IPS-NIHi7 (cell line): ENCODE measurements at regions not wholly inside any gene's neighbourhood (a gene's known extent, or its start where the extent isn't known, plus 50 kb on each side); places are given as distances from the start of the nearest gene placed in this dataset.
"Not testable (repeated sequence)": the region's sequence is repeated elsewhere in the genome, so short reads cannot be mapped to it uniquely, and the experiment has no call there.

Experiments
- DNase-seq: peaks from one replicate; pipeline ENCODE4 v3.0.0; 2012; ENCODE audit warnings: mixed read lengths; ENCODE audit errors: extremely low spot score

DNA sequence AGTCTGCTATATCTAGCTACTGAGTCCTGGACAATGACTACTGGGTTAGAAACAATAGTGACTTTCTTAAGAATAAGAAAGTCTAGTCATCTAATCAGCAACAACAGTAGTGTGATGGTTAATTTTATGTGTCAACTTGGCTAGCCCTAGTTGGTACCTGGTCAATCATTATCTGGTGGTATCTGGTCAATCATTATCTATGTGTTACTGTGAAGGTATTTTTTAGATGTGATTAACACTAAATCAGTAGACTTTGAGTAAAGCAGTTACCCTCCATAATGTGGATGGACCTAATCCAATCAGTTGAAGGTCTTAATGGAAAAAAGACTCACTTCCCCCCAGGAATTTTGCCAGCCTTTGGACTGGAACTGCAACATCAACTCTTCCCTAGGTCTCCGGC is 312.6 kb downstream of the SIPA1L2 start:
- no peak for DNase-seq

DNA sequence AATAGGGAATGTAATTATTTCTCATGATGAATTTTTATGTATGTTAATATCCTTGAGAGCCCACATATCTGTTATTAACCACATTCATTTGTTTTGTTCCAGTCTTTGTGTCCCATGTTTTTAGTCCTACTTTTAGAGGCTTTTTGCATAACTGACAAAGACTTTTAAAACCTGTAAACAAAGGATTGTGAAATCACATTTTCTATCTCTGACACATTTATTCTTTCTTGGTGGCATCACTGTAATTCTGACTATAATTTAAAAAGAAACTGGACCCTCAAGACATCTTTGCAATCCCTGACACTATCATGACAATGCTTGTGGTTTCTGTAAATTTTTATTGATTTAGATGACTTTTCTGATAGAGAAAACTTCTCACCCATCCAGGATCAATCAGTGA is 313.1 kb downstream of the SIPA1L2 start:
- DNase-seq: no peak

DNA sequence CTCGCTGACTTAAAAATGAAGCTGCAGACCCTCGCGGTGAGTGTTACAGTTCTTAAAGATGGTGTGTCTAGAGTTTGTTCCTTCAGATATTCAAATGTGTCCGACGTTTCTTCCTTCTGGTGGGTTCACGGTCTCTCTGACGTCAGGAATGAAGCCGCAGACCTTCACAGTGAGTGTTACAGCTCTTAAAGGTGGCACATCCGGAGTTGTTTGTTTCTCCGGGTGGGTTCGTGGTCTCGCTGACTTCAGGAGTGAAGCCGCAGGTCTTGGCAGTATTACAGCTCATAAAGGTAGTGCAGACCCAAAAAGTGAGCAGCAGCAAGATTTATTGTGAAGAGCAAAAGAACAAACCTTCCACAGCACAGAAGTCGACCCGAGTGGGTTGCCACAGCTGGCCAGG is 316.1 kb downstream of the SIPA1L2 start:
- not testable (repeated sequence) for DNase-seq

DNA sequence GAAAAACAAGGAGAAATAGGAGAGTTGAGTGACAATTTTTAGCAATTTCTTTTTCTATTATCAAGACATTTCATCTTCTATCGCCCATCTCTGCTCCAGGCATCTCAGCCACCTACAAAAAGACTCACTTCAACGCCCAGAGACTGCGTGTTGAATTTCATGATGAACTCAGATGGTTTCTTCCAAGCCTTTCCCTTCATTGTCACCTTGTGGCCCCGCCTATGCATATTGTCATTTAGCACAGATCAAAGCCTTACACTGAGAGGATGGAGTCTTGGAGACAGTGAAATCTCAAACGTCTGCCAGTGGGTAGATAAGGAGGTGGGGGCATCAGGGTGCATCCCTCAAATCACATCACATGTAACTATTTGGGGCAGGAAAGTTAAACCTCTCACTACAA is 319.4 kb downstream of the SIPA1L2 start:
- no peak for DNase-seq

DNA sequence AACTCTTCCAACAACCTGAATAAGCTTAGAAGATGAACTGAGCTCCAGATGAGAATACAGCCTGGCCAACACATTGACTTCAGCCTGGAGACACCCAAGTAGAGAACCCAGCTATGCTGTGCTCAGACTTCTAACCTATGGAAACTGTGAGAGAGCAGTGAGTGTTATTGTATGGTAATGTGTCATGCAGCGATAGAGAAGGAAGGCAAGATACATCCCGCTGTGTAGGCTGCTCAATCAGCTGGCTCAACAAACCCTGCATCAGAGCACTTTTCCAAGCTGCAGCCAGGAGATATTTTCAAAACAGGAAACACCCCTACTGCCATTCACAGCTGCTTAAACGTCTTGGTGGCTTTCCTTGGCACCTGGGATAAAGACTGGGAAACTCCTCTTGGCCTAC is 321.3 kb downstream of the SIPA1L2 start:
- DNase-seq: no peak

DNA sequence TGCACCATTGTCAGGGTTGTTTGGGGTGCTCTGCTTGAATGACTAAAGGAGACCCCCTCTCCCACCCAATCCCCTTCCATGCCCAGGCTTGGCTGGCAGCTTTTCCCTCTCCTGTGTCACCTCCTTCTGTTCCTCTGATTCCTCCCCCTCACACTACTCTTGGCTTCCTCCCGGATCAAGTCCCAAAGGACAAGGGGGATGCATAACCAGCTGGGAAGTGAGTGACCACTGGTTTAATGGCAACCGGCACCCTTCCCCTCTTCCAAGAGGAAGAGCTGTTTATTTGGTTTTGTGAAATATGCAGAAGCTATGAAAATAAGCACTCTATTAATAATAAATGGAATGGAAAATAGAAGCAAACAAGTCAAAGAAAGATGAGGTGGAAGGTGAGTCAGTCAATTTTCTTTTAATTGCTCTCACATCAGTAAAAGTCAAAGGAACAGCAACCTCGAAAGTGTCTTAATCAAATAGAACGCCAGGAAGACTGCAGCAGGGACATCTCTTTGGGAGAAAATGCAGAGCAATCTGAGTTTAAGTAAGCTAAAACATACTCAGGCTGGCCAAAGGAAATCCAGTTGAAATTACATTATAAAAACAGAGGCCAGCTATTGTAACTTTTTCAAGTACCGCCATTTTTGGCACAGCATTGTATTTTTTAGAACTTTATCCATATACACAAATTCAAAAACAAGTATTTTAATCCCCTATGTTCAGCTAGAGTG is 322.5 kb downstream of the SIPA1L2 start:
- DNase-seq: no peak

DNA sequence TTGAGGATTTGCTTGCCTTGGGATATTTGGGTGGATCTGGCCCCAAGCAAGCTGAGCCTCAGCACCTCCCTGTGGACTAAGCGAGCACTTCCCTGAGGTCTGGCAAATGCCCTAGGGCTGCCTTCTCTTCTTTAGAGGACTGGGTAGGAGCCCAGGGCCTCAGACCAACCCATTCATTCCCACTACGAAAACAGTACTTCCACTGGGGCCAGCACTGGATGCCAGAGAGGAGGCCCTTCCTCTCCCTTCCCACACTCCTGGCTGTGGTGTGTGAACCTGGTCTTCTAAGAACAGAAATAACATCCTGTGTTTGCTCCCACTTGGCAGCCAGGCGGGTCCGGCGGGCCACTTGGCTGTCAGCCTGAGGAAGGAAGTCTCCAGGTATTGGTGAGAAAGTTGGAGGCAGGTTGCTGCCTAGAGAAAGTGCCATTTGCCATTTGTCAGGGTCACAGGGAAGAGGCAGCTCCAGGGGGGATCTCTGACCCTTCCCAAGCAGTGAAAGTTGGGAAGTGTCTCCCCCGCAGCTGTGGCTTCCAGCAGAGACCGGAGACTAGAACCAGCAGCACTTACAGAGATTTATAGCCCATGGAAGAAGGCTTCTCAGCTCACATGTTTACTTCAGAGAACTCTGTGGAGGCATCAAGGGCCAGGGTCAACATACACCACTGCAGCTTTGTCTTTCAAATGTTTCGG is 323.5 kb downstream of the SIPA1L2 start:
- DNase-seq: peak; percentile 79

DNA sequence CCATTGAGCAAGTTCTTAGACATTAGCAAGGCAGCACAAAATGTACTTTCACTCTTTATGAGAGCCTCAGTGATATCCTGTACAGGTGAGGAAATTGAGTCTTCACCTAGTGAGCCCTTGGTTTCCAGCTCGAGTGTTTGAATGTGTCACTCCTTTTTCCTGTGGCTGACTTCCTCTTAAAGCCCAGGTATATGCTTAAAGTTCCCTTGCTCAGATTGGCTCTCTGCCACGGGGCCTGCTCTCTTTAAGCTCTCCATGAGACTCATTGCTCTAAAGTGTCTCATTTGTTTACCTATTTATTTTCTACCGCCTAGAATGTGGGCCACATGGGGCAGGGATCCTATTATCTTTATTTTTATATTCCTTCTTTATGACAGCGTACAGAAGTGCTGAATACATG is 324.9 kb downstream of the SIPA1L2 start:
- no peak for DNase-seq

DNA sequence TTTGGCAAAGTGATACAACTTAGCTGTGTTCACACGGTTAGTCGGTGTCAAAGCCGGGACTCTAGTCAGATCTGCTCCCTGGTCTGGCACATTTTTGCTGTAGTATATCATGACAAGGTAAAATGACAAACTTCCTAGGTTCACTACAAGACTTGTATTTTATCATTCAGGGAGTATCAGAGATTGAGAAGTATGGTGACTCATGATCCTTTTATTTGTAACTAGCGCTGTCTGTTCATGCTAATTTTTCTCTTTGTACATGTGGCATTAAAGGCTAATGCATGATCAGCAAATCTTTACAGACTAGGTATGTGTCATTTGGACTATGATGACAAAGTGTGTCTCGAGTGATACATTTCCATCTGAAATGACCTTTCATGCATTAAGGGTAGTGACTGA is 326.7 kb downstream of the SIPA1L2 start:
- no peak for DNase-seq

DNA sequence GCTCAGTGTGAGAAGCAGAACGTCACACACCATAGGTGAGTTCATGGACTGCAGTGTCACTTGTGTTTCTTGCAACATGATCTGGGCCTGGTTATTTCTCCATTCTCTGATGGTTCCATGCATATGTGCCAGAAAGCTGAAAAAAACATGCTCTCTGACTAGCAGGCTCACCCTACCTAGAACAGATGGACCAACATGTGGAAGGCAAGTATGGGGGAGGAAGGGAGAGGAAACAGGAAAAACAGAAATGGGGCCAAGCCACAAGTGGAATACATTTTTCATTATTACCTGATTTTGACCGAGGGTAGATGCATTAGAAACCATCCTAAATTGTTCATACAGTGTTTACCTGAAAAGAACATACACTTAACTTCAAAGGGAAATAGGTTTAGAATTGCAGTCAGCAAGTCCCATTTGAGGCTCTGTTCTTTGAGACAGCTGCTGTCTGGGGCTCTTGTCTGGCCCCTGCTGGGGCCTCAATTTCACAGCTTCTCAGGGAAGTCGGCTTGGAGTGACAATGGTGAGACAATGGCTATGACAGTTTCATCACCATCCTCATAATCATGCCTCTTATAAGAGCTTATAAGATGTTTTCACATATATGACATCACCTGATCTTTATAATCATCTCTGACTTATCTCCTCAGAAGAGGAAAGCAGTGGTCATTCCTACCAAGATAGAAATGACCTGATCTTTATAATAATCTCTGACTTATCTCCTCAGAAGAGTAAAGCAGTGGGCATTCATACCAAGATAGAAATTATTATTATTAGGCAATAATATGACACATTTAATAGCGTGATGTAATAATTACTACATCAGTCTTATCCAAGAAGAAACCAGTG is 327.3 kb downstream of the SIPA1L2 start:
- no peak for DNase-seq

DNA sequence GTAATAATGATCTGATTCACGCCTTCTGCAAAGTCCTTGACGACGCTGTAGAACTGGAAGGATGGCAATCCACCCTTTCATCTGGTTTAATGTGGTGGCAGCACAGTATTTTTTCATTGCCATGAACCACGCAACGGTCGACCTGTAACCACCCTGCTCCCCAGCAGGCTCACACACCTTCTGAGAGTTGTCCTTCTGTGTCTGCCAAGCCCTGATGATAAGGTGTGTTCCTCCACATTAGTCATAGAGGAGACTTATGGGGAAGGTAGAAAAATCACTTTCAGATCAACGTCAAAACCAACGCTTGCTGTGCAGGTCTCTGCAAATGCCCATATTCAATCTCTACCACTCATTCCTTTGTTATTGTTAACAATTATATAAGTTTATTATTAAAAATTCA is 328.7 kb downstream of the SIPA1L2 start:
- DNase-seq: no peak

DNA sequence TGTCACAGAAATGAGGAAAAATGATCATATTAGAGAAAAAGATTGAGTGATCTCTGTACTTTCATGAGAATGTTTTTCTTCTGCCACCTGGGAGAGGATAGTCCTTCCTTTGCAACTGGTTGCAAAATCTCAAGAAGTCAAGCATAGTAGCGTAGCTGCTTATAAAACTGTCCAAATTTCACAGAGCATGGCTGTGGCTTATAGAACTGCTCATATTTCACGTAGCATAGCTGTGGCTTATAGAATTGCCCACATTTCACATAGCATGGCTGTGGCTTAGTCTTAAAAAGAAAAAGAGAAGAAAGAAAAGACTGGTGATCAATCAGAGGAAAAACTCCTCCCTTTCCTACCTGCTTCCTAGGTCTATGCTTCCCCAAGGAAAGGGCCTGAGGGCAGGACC is 329.5 kb downstream of the SIPA1L2 start:
- DNase-seq: no peak

DNA sequence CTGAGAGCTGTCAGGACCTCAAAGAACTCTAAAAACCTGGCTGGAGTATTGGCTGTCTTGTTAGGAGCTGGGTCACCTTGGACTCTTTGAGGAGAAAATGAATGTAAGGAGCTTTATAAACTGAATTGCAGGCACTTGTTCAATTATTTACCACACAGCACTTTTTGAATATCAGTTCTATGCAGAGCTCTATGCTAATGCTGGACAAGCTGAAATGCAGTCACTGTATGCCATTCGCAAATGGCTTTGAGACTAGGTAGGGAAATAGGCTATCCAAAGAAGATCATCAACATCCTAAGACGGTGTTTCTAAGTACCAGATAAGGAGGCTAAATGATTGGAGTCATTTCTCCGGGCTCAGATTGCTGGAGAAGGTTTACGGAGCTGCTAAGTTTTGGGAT is 333.5 kb downstream of the SIPA1L2 start:
- DNase-seq: no peak

DNA sequence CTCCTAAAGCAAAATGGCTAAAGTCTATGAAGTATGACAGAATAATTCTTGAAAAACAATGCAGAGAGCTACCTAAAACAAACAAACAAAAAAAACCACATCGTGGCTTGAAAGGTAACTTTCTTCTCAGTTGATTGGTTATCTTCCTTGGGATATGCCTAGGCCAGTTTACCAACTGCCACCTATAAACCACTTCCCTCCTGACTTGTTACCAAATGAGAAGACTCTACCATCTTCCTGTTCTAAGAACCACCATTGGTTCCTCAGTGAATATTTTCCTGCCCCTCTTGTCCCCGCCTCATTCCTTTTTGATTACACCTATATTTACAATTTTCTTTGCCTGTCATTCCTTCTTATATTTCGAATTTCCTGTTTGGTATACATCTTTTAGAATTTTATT is 336.6 kb downstream of the SIPA1L2 start:
- DNase-seq: no peak

DNA sequence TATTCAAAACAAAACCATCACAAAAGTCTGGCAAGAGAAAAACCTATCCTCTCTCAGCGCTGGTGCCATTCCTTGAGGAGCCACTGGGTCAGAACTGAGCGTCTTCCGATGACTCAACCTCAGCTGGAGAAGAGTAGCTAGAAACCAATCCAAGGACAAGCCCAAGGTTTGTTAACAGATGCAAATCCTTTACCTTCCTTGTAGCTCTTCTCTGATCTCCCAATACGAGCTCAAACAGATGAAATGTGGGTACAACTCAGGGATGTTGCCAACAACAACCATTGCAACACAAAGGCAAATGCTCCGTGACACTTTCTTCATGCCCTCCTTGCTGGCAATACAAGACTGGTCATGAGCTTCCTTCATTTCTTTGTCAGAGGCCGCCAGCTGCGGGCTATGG is 337.1 kb downstream of the SIPA1L2 start:
- DNase-seq: no peak

DNA sequence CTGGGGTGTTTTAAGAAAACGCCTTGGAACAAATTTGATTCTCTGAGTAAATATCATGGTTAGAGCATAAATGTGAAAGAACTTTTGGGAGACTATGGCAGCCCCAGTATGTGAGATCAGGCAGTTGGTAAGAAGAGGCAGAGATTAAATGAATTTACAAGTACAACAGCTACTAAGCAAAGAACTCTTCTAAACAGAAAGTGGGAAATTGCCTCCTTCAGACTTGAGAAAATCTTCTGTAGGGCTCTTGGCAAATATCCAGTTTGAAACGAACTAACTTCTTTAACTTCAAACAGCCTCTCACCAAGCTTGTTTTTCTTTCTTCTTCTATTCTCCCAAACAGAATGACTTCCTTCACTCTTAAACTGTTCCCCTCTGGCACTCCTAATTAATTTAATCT is 337.7 kb downstream of the SIPA1L2 start:
- DNase-seq: no peak

DNA sequence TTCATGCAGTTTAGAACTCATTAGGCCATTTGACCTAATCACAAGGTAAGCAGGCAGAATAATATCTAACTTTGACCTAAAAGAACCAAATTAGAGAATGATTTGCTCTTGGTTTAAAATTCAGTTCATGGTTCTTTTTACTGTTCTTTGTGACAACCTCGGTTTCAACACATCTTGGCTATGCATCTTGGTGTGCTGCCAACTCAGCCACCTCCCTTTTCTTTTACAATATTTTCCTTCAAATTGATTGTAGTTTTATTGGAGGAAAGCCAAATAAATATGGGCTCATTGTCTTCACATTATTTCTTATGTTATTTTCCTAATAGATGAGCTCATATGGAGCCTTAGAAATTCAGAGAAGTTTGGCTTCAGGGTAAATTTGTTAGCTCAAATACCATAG is 338.3 kb downstream of the SIPA1L2 start:
- no peak for DNase-seq

DNA sequence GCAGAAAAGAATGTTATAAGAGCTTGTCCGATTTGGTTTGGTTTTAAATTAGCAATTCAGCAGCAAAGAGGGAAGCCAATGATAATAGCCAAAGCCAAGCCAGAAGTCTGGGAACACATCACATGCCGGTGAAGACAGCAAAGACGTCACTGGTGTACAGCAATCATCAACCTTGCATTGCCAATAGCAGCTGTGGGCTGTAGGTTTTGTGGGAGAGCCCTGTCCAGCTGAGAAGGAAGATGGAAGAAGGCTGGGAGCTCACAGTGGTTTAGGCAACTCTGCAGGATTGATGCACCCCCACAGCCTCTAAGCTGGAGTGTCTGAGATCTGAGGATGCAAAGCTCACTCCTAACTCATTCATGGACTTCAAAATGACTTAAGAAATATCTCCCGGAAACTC is 338.7 kb downstream of the SIPA1L2 start:
- no peak for DNase-seq

DNA sequence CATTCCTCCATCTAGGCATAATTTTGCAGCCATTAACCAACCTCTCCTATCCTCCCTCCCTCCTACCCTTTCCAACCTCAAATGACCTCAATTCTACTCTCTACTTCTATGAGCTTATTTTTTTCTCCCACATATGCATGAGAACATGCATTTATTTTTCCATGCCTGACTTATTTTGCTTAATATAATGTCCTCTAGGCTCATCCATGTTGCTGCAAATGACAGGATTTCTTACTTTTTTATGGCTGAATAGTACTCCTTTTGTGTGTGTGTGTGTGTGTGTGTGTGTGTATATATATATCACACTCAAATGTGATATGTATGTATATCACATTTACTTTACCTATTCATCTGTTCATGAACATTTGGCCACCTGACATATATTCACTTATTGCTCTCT is 339.4 kb downstream of the SIPA1L2 start:
- DNase-seq: no peak

DNA sequence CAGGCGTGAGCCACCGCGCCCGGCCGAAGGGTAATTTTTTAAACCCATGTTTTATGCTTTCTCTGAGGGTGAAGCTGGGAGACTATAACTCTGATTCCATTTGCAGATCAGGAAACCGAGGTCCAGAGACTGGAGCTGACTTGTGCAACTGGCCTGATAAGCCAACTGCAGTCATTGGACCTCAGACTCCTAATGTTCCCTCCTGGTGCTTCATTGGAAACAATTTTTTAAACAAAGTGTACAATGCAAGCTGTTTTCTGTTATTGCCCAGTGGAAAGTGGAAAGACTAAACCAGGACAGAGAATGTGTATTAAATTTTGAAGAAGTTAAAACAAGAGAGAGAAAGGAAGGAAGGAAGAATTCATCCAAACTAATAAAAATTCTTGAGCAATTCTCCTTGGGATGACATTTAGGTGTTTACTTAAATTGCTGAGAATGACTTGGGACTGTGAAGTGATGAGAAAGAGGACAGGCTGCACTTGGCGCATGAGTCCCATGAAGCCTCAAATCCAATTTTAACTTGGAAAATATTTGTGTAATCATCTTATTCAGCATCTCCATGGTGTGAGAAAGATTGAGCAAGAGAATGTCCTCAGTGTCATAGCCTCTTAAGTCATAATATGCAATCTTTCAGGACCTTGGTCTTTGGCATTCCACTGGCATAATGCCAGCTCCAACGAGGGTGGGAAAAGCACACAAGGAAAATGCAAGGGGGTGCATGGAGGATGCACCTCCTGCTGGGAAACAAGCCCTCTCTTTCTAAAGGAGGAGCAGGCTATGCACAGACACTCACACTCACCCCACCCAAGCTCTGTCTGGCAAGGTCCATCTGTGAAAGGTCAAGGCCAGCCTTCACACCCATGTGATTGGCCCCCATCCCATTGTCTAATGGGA is 342.0 kb downstream of the SIPA1L2 start:
- no peak for DNase-seq

DNA sequence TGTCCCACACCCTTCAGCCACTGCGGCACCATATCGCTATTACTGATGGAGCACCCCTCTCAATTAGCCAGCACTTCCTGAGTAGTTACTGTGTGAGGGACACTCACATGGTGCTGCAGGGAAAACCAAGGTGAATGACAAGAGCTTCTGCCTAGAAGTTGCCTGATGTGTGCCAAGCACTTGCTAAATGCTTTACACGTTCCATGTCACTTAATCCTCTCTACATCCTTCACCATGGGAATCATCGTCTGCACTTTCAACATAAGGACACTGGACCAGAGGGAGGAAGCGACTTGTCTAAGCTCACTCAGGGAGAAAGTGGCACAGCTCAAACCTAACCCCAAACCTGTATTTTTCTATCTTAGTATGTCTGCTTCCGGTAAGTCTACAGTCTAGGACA is 344.8 kb downstream of the SIPA1L2 start:
- DNase-seq: no peak

DNA sequence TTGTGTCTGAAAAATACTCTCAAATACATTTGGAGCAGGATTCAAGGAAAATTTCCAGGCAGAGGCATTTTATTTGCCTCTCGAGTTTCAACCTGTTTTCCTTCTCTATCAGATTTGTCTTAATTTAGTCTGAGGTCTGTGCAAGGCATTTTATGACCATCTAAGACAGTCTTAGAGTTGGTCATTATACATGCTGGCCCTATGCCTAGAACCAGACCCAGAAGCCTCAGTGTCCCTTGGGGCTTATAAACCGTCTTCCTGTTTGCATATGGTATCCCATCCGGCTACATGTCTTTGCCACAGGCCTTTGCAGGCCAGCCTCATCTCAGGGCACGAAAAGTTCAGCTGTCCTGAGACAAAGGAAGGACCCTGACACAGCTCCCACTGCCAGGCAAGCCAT is 346.1 kb downstream of the SIPA1L2 start:
- no peak for DNase-seq
